Right atrium auricular region (tissue), 2 donors: ENCODE measurements at regions not wholly inside any gene's neighbourhood (a gene's known extent, or its start where the extent isn't known, plus 50 kb on each side); places are given as distances from the start of the nearest gene placed in this dataset.
"Not testable (repeated sequence)": the region's sequence is repeated elsewhere in the genome, so short reads cannot be mapped to it uniquely, and the experiment has no call there.

Experiments used
- DNase-seq: peaks from one replicate; pipeline ENCODE4 v3.0.0-alpha.2; 2019; ENCODE audit warnings: low spot score
- H3K27ac ChIP-seq, 2 donors: fragments of 200-600 bp; sonication (generic); 1 replicate in 1 of 2; 2 replicates in 1 of 2; pipeline ENCODE4 v1.5.1; 2016 to 2019
- H3K27me3 ChIP-seq, 2 donors: fragments of 200-600 bp; sonication (generic); one replicate each; pipeline versions ENCODE4 v1.5.1 to v1.6.0; 2017 to 2019
- H3K36me3 ChIP-seq: fragments of 200-600 bp; sonication (generic); one replicate; pipeline ENCODE4 v1.5.1; 2016
- H3K4me1 ChIP-seq, 2 donors: fragments of 200-600 bp; sonication (generic); one replicate each; pipeline versions ENCODE4 v1.5.1 to v1.6.0; 2017 to 2019
- H3K4me3 ChIP-seq, 2 donors: fragments of 200-600 bp; sonication (generic); 1 replicate in 1 of 2; 2 replicates in 1 of 2; pipeline ENCODE4 v1.5.1; 2017 to 2019; ENCODE audit warnings: mild to moderate bottlenecking in 1 of 2, moderate library complexity in 1 of 2
- H3K9me3 ChIP-seq, 2 donors: fragments of 200-600 bp; sonication (generic); one replicate each; pipeline ENCODE4 v1.5.1; 2019
- CTCF ChIP-seq, 2 donors: fragments of 200-600 bp; sonication (generic); IDR thresholded peaks; one replicate each; pipeline ENCODE4 v1.5.1; 2019; ENCODE audit warnings: antibody characterized with exemption in 2 of 2

DNA sequence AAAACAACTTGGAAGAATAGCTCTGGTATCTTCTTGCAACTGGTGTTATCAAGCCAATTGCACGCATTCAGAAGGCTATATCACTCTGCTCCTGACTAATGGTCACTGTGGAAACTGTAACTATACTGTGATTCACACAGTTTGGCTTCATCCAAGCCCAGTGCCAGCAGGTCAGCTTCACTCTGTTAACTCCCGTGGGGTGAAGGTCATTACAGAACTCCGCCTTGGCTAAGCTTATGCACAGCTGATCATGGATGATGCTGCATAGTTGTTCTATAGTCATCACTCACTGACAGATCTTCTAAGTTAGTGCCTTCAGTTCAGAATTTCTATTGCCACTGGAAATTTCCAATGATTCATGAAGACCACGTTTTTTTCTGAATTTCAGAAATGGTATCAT is 497.2 kb upstream of the NETO1 start:
- H3K9me3 ChIP-seq, result peaks cover 0 to under 1% of the 10 kb centered on the region in 2 donors
- TF ChIP-seq CTCF (IDR thresholded peaks at IDR 0.05), result no peak
- no peaks in the 10 kb centered on the region for H3K36me3 ChIP-seq
- H3K4me1 ChIP-seq, result no peaks in the 10 kb centered on the region
- H3K27ac ChIP-seq, result no peak overlapping the region
- no peak for DNase-seq
- no peaks in the 10 kb centered on the region for H3K27me3 ChIP-seq
- no peak overlapping the region for H3K4me3 ChIP-seq

- no peak for TF ChIP-seq CTCF (IDR thresholded peaks at IDR 0.05)
- Histone ChIP-seq H3K27ac (no peak overlapping the region), H3K36me3 (no peaks in the 10 kb centered on the region), H3K27me3 (no peaks in the 10 kb centered on the region), H3K4me1 (no peaks in the 10 kb centered on the region), H3K4me3 (no peak overlapping the region), H3K9me3 (no peaks in the 10 kb centered on the region)
- DNase-seq, result no peak
These were observed 487.3 kb upstream of the NETO1 start for GRCh38 chr18:73355121-73355520.

- TF ChIP-seq CTCF (IDR thresholded peaks at IDR 0.05), result no peak
These were observed 484.8 kb upstream of the NETO1 start for GRCh38 chr18:73352546-73352945.

DNA sequence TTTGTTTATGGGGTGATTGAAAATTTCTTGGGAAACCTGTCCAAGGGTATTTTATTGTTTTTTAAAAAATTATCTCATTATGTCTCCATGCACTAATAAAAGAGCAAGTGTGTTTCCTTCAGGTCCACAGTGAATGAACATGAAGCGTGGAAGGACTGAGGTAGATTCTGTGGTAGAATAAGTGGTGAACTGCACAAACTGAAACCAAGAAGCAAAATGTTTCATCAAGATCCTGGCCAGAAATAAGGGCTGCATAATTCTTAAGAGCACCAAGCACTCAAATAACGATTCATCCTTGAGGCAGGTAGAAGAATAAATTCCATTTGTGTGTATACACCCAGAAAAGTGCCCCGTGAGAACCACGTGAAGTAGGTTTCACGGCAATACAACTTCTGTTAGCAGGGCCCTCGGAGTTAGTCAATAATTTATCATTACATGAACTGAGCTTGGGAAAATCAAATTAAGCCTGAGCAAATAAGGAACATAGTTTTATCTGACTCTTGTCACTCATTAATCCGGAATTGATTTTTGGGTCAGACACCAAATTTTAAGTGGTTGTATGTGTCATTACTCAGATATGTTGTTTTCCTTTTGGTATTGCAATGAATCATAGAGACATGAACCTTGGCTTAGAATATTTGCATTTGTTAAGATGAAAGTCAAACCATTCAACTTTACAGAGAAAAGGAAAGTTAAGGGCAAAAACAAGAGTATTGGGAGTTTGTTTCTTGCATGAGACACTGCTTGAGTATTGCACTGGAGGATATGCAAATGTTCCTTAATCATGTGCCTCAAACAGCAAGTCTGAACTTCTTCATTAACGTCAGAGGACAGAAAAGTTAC is 472.6 kb upstream of the NETO1 start:
- Histone ChIP-seq H3K4me3 (no peak overlapping the region), H3K4me1 (no peaks in the 10 kb centered on the region), H3K27me3 (no peaks in the 10 kb centered on the region), H3K9me3 (no peaks in the 10 kb centered on the region), H3K36me3 (no peaks in the 10 kb centered on the region), H3K27ac (no peak overlapping the region)
- TF ChIP-seq CTCF (IDR thresholded peaks at IDR 0.05), result no peak
- DNase-seq, result no peak

More at GRCh38 chr18:73352546-73352945, 484.8 kb upstream of the NETO1 start:
- H3K27me3 ChIP-seq, result no peaks in the 10 kb centered on the region
- H3K4me1 ChIP-seq, result no peaks in the 10 kb centered on the region
- DNase-seq, result no peak
- H3K4me3 ChIP-seq, result no peak overlapping the region
- H3K27ac ChIP-seq, result no peak overlapping the region
- no peaks in the 10 kb centered on the region for H3K36me3 ChIP-seq
- H3K9me3 ChIP-seq, result no peaks in the 10 kb centered on the region

DNA sequence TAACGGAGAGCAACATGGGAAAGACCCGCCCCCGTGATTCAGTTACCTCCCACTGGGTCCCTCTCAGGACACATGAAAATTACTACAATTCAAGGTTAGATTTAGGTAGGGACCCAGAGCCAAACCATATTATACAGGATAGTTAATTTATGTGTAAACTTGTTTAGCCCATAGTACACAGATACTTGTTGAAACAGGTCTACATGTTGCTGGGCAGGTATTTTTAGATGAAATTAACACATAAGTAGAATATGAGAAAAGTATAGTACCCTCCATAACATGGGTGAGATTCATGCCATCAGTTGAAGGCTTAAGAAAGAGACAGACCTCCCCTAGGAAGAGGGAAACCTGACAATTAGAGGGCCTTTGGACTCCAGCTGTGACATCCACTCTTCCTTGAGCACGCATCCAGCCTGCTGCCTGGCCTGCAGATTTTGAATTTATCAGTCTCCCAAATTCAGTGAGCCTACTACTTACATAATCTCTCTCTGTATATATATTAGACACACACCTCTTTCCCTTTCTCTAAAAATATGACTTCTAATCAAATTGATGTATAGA is 463.5 kb upstream of the NETO1 start:
- no peak for TF ChIP-seq CTCF (IDR thresholded peaks at IDR 0.05)
- Histone ChIP-seq H3K4me3 (no peak overlapping the region), H3K27ac (no peak overlapping the region), H3K9me3 (no peaks in the 10 kb centered on the region), H3K36me3 (no peaks in the 10 kb centered on the region), H3K4me1 (no peaks in the 10 kb centered on the region), H3K27me3 (no peaks in the 10 kb centered on the region)
- no peak for DNase-seq

- H3K4me1 ChIP-seq, H3K27me3 ChIP-seq, H3K36me3 ChIP-seq: not testable (repeated sequence)
These were observed 462.3 kb upstream of the NETO1 start for GRCh38 chr18:73330106-73330505.

DNA sequence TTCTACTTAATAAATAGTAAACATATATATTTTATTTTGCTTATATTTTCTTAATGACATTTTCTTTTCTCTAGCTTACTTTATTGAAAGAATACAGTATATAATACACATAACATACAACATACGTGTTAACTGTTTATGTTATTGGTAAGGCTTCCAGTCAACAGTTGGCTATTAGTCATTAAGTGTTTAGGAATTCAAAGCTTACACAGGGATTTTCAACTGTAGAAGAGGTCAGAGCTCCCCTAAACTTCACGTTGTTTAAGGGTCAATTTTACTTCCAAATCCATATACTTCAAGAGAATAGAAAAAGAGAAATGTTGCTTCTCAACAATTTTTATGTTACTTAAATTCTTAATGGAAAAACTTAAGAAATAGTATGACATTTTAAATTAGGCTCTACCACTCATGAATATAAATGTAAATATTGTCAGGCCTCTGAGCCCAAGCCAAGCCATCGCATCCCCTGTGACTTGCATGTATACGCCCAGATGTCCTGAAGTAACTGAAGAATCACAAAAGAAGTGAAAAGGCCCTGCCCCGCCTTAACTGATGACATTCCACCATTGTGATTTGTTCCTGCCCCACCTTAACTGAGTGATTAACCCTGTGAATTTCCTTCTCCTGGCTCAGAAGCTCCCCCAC is 456.5 kb upstream of the NETO1 start:
- not testable (repeated sequence) for H3K27me3 ChIP-seq, H3K27ac ChIP-seq, H3K9me3 ChIP-seq, H3K4me1 ChIP-seq, DNase-seq, H3K36me3 ChIP-seq, H3K4me3 ChIP-seq

More at GRCh38 chr18:73330106-73330505, 462.3 kb upstream of the NETO1 start:
- not testable (repeated sequence) for H3K27ac ChIP-seq, H3K9me3 ChIP-seq, H3K4me3 ChIP-seq, DNase-seq
